DOHH2 (cell line): ENCODE measurements at regions not wholly inside any gene's neighbourhood (a gene's known extent, or its start where the extent isn't known, plus 50 kb on each side); places are given as distances from the start of the nearest gene placed in this dataset.

Experiments
- H3F3A ChIP-seq: fragments of 200-600 bp; sonication (generic), shearing (Covaris generic); 2 replicates; pipeline ENCODE4 v1.6.0; 2016; ENCODE audit warnings: antibody characterized with exemption, mild to moderate bottlenecking; ENCODE audit not compliant: control insufficient read depth, insufficient read depth
- H3K27ac ChIP-seq: fragments of 200-600 bp; sonication (generic); 2 replicates; pipeline ENCODE4 v1.5.1; 2014; ENCODE audit warnings: low read depth, mild to moderate bottlenecking, low read length, moderate library complexity
- H3K27me3 ChIP-seq: fragments of 200-600 bp; sonication (generic); 2 replicates; pipeline ENCODE4 v1.6.1; 2014; ENCODE audit warnings: mild to moderate bottlenecking, low read length, mixed read lengths; ENCODE audit not compliant: control insufficient read depth
- H3K36me3 ChIP-seq: fragments of 200-600 bp; sonication (generic); 2 replicates; pipeline ENCODE4 v1.6.1; 2014; ENCODE audit warnings: mild to moderate bottlenecking, low read length, moderate library complexity, mixed read lengths; ENCODE audit not compliant: control insufficient read depth
- H3K4me1 ChIP-seq: fragments of 200-600 bp; sonication (generic); 2 replicates; pipeline ENCODE4 v1.6.1; 2014; ENCODE audit warnings: mild to moderate bottlenecking, low read length, mixed read lengths; ENCODE audit not compliant: control insufficient read depth
- H3K4me2 ChIP-seq: fragments of 200-600 bp; sonication (generic); 2 replicates; pipeline ENCODE4 v1.6.0; 2014; ENCODE audit warnings: mild to moderate bottlenecking, low read length, moderate library complexity
- H3K4me3 ChIP-seq: fragments of 200-600 bp; sonication (generic); 2 replicates; pipeline ENCODE4 v1.5.1; 2014; ENCODE audit warnings: mild to moderate bottlenecking, low read length, mixed read lengths
- H3K79me2 ChIP-seq: fragments of 200-600 bp; sonication (generic); 2 replicates; pipeline ENCODE4 v1.6.1; 2014; ENCODE audit warnings: mild to moderate bottlenecking, low read length, mixed read lengths; ENCODE audit not compliant: control insufficient read depth
- H3K9me2 ChIP-seq: fragments of 200-600 bp; sonication (generic); replicated peaks from 2 replicates; pipeline ENCODE4 v1.6.1; 2014; ENCODE audit warnings: mild to moderate bottlenecking, low read length, mixed read lengths; ENCODE audit not compliant: control insufficient read depth
- H3K9me3 ChIP-seq: fragments of 200-600 bp; sonication (generic); 2 replicates; pipeline ENCODE4 v1.6.1; 2014; ENCODE audit warnings: antibody characterized with exemption, low read length, mixed read lengths; ENCODE audit not compliant: control insufficient read depth, insufficient read depth
- H4K20me1 ChIP-seq: fragments of 200-600 bp; sonication (generic); 2 replicates; pipeline ENCODE4 v1.6.0; 2014; ENCODE audit warnings: low read depth, mild to moderate bottlenecking, antibody characterized with exemption, low read length, moderate library complexity; ENCODE audit not compliant: control insufficient read depth, insufficient read depth
- EZH2phosphoT487 ChIP-seq: fragments of 200-600 bp; sonication (generic); IDR thresholded peaks from 2 replicates; pipeline ENCODE4 v1.6.1; 2017; ENCODE audit warnings: borderline replicate concordance, mild to moderate bottlenecking, antibody characterized with exemption, low read length, moderate library complexity, mixed read lengths
- TF ChIP-seq, protein P1 (sequence below): fragments of 200-600 bp; sonication (generic); IDR thresholded peaks from one replicate; pipeline ENCODE4 v1.5.1; 2014; ENCODE audit warnings: antibody characterized with exemption, mild to moderate bottlenecking, low read depth, low read length; ENCODE audit not compliant: poor library complexity, severe bottlenecking

DNA sequence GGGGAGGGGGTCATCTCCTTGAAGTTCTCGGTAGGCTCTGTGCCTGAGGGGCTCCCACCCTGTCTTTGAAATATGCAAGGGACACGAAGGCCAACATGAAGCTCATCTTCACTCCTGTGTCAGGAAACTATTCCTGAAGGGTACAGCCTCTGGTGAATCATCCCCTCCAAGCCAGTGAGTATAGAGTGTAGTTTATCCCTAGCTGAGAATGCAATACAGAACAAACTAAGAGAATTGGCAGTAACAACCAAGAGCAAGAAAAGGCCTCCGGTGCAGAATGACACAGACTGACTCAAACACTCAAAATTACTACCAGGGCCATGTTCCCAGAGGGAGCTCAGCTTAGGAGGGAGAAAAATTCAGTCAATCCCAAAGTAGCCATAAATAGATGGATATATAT is 413.3 kb downstream of the BCL11A start:
- Histone ChIP-seq H3K4me1 (no peaks in the 10 kb centered on the region), H3K36me3 (no peaks in the 10 kb centered on the region), H4K20me1 (no peaks in the 10 kb centered on the region), H3K9me3 (peaks cover 6% of the 10 kb centered on the region; the same call in 1 of the 2 replicates), H3F3A (no peaks in the 10 kb centered on the region), H3K27ac (no peak overlapping the region), H3K4me2 (no peak overlapping the region), H3K4me3 (no peak overlapping the region), H3K79me2 (no peaks in the 10 kb centered on the region), H3K9me2 (no peaks in the 10 kb centered on the region), H3K27me3 (no peaks in the 10 kb centered on the region)
- TF ChIP-seq, protein P1, sequence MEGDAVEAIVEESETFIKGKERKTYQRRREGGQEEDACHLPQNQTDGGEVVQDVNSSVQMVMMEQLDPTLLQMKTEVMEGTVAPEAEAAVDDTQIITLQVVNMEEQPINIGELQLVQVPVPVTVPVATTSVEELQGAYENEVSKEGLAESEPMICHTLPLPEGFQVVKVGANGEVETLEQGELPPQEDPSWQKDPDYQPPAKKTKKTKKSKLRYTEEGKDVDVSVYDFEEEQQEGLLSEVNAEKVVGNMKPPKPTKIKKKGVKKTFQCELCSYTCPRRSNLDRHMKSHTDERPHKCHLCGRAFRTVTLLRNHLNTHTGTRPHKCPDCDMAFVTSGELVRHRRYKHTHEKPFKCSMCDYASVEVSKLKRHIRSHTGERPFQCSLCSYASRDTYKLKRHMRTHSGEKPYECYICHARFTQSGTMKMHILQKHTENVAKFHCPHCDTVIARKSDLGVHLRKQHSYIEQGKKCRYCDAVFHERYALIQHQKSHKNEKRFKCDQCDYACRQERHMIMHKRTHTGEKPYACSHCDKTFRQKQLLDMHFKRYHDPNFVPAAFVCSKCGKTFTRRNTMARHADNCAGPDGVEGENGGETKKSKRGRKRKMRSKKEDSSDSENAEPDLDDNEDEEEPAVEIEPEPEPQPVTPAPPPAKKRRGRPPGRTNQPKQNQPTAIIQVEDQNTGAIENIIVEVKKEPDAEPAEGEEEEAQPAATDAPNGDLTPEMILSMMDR, result no peak
- TF ChIP-seq EZH2phosphoT487, result no peak

DNA sequence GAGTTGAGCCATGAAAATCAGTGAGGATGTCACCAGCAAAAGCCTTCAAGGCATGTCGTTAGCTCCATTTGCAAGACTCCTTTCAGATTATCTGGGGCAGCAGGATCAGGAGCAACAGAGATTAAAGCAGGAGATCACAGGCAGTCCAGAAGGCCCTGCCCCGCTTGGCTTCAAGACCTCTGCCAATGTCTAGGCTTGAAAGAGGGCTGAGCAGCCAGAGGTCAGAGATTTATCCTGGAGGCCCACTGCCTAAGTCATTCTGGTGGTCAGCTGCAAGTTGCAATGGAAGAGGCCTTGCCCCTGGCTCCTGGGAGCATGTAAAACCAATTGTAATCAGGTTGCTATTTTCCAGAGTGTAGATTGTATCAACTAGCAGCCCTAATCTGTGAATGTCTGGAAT is 416.5 kb downstream of the BCL11A start:
- Histone ChIP-seq H3K4me1 (no peaks in the 10 kb centered on the region), H3K4me2 (no peak overlapping the region), H3K4me3 (no peak overlapping the region), H3K79me2 (no peaks in the 10 kb centered on the region), H3K27me3 (no peaks in the 10 kb centered on the region), H3F3A (no peaks in the 10 kb centered on the region), H3K9me2 (no peaks in the 10 kb centered on the region), H4K20me1 (no peaks in the 10 kb centered on the region), H3K36me3 (no peaks in the 10 kb centered on the region), H3K9me3 (peaks cover 6% of the 10 kb centered on the region; the same call in 1 of the 2 replicates), H3K27ac (no peak overlapping the region)
- TF ChIP-seq, protein P1, result no peak
- TF ChIP-seq EZH2phosphoT487, result no peak

DNA sequence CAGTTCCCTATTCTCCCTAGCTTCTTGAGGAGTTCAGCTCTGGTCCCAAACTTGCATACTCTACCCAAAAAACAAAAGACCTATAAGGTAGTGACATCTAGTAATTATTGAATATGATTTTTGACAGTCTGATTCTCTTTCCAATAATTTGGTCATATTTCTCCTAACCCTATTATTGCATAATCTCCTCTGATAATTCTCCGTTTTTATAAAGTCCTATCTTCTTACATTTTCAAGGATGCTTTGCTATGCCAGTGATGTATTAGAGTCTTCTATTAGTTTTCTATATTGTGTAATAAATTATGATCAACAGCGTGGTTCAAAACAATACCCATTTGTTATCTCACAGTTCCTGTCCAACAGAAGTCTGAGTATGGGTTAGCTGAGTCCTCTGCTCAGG is 426.3 kb downstream of the BCL11A start:
- Histone ChIP-seq H4K20me1 (no peaks in the 10 kb centered on the region), H3K36me3 (no peaks in the 10 kb centered on the region), H3K27me3 (no peaks in the 10 kb centered on the region), H3K4me1 (no peaks in the 10 kb centered on the region), H3K27ac (no peak overlapping the region), H3F3A (no peaks in the 10 kb centered on the region), H3K79me2 (no peaks in the 10 kb centered on the region), H3K4me2 (no peak overlapping the region), H3K9me3 (no peaks in the 10 kb centered on the region), H3K4me3 (no peak overlapping the region), H3K9me2 (no peaks in the 10 kb centered on the region)
- TF ChIP-seq EZH2phosphoT487, result no peak
- TF ChIP-seq, protein P1, result no peak
